WTC11 (cell line): ENCODE measurements at regions not wholly inside any gene's neighbourhood (a gene's known extent, or its start where the extent isn't known, plus 50 kb on each side); places are given as distances from the start of the nearest gene placed in this dataset.

Source experiments
- ATAC-seq: fragments of 200-7000 bp; cut with Tn5 transposase; 2 replicates; pipeline ENCODE4 v1.10.0; 2021; ENCODE audit warnings: mild to moderate bottlenecking, moderate library complexity
- CTCF ChIA-PET: fragments of 300-600 bp; sonication (Branson Sonifier 250); formaldehyde crosslinking; loops from one replicate; lab custom pipeline; 2021; ENCODE audit warnings: antibody characterized with exemption; lab: Charles Lee
- POLR2A ChIA-PET: fragments of 350-600 bp; sonication (Branson Sonifier 250); formaldehyde crosslinking; loops from one replicate; lab custom pipeline; 2021; ENCODE audit warnings: antibody characterized with exemption; lab: Charles Lee
- DNase-seq: peaks from one replicate; pipeline ENCODE4 v3.0.0; 2021; ENCODE audit warnings: low spot score
- H3K27ac Mint-ChIP-seq: 2 replicates; pipeline ENCODE4 v1.8.0; 2021; ENCODE audit warnings: mixed read lengths
- H3K27me3 Mint-ChIP-seq: 2 replicates; pipeline ENCODE4 v1.8.0; 2021; ENCODE audit warnings: low read depth, mild to moderate bottlenecking, moderate library complexity, mixed read lengths
- H3K36me3 Mint-ChIP-seq: 2 replicates; pipeline ENCODE4 v1.8.0; 2021; ENCODE audit warnings: mixed read lengths
- H3K4me1 Mint-ChIP-seq: 2 replicates; pipeline ENCODE4 v1.8.0; 2022; ENCODE audit warnings: mixed read lengths
- H3K4me3 Mint-ChIP-seq: 2 replicates; pipeline ENCODE4 v1.8.0; 2021; ENCODE audit warnings: mild to moderate bottlenecking, moderate library complexity, mixed read lengths
- H3K9me3 Mint-ChIP-seq: 2 replicates; pipeline ENCODE4 v1.8.0; 2021; ENCODE audit warnings: mixed read lengths
- ATF2 ChIP-seq: sonication (generic); formaldehyde crosslinking; IDR thresholded peaks from 2 replicates; pipeline ENCODE4 v1.8.1; 2022; ENCODE audit warnings: low read depth, missing genetic modification reagents, borderline replicate concordance
- ATF3 ChIP-seq: sonication (generic); formaldehyde crosslinking; conservative IDR thresholded peaks from 2 replicates; pipeline ENCODE4 v1.8.1; 2022; ENCODE audit warnings: mild to moderate bottlenecking, missing genetic modification reagents
- ESRRA ChIP-seq: sonication (generic); formaldehyde crosslinking; IDR thresholded peaks from 2 replicates; pipeline ENCODE4 v1.8.1; 2022; ENCODE audit warnings: mild to moderate bottlenecking, missing genetic modification reagents, borderline replicate concordance
- ETV6 ChIP-seq: sonication (generic); formaldehyde crosslinking; IDR thresholded peaks from 2 replicates; pipeline ENCODE4 v1.8.1; 2022; ENCODE audit warnings: mild to moderate bottlenecking, missing genetic modification reagents
- FOXP4 ChIP-seq: sonication (generic); formaldehyde crosslinking; IDR thresholded peaks from 2 replicates; pipeline ENCODE4 v1.8.0; 2022; ENCODE audit warnings: mild to moderate bottlenecking, missing genetic modification reagents
- GABPB1 ChIP-seq: sonication (generic); formaldehyde crosslinking; IDR thresholded peaks from 2 replicates; pipeline ENCODE4 v1.8.1; 2023; ENCODE audit warnings: mild to moderate bottlenecking, missing genetic modification reagents
- GTF2I ChIP-seq: fragments of 250-450 bp; sonication (Bioruptor Pico); conservative IDR thresholded peaks from 2 replicates; pipeline ENCODE4 v1.4.0; 2021; ENCODE audit warnings: mild to moderate bottlenecking
- HMGA2 ChIP-seq: fragments of 250-450 bp; sonication (Bioruptor Pico); IDR thresholded peaks from 2 replicates; pipeline ENCODE4 v1.4.0; 2021; ENCODE audit warnings: mild to moderate bottlenecking, moderate library complexity
- HMGXB4 ChIP-seq: sonication (generic); formaldehyde crosslinking; IDR thresholded peaks from 2 replicates; pipeline ENCODE4 v1.8.1; 2023; ENCODE audit warnings: mild to moderate bottlenecking, moderate library complexity, missing genetic modification reagents
- IRF2 ChIP-seq: sonication (generic); formaldehyde crosslinking; IDR thresholded peaks from 2 replicates; pipeline ENCODE4 v1.8.0; 2022; ENCODE audit warnings: low read depth, missing genetic modification reagents, borderline replicate concordance
- MAX ChIP-seq: sonication (generic); formaldehyde crosslinking; IDR thresholded peaks from 2 replicates; pipeline ENCODE4 v1.8.0; 2022; ENCODE audit warnings: mild to moderate bottlenecking, missing genetic modification reagents
- NR1H2 ChIP-seq: sonication (generic); formaldehyde crosslinking; IDR thresholded peaks from 2 replicates; pipeline ENCODE4 v1.9.0; 2021; ENCODE audit warnings: mild to moderate bottlenecking, moderate library complexity, missing genetic modification reagents
- PRDM15 ChIP-seq: sonication (generic); formaldehyde crosslinking; IDR thresholded peaks from 2 replicates; pipeline ENCODE4 v1.8.0; 2022; ENCODE audit warnings: missing genetic modification reagents
- PREB ChIP-seq: sonication (generic); formaldehyde crosslinking; IDR thresholded peaks from 2 replicates; pipeline ENCODE4 v1.8.1; 2022; ENCODE audit warnings: mild to moderate bottlenecking, missing genetic modification reagents, moderate library complexity, borderline replicate concordance
- PRRX2 ChIP-seq: fragments of 250-450 bp; sonication (Bioruptor Pico); IDR thresholded peaks from 2 replicates; pipeline ENCODE4 v1.8.0; 2021; ENCODE audit warnings: mild to moderate bottlenecking
- STAT6 ChIP-seq: sonication (generic); formaldehyde crosslinking; conservative IDR thresholded peaks from 2 replicates; pipeline ENCODE4 v1.8.1; 2023; ENCODE audit warnings: mild to moderate bottlenecking, low read depth, missing genetic modification reagents, moderate library complexity
- TCF7 ChIP-seq: sonication (generic); formaldehyde crosslinking; IDR thresholded peaks from 2 replicates; pipeline ENCODE4 v1.8.0; 2022; ENCODE audit warnings: mild to moderate bottlenecking, low read depth, missing genetic modification reagents, moderate library complexity
- ZNF232 ChIP-seq: sonication (generic); formaldehyde crosslinking; IDR thresholded peaks from 2 replicates; pipeline ENCODE4 v1.8.0; 2022; ENCODE audit warnings: mild to moderate bottlenecking, missing genetic modification reagents
- ZNF396 ChIP-seq: fragments of 250-450 bp; sonication (Bioruptor Pico); IDR thresholded peaks from 2 replicates; pipeline ENCODE4 v1.8.0; 2021; ENCODE audit warnings: mild to moderate bottlenecking, moderate library complexity, borderline replicate concordance
- ZNF416 ChIP-seq: fragments of 250-450 bp; sonication (Bioruptor Pico); IDR thresholded peaks from 2 replicates; pipeline ENCODE4 v1.9.0; 2021; ENCODE audit warnings: mild to moderate bottlenecking, inconsistent platforms

- TF ChIP-seq STAT6 (CRISPR knock-in tag), result no peak
- TF ChIP-seq GABPB1 (CRISPR knock-in tag), result no peak
- TF ChIP-seq ESRRA, result no peak
- no peak for TF ChIP-seq ETV6 (CRISPR knock-in tag)
- no peak for TF ChIP-seq GTF2I (CRISPR knock-in tag)
- TF ChIP-seq ATF3 (CRISPR knock-in tag), result no peak
These were observed 248.7 kb upstream of the IL12A start (continued) for GRCh38 chr3:159739969-159740368.

- CTCF ChIA-PET, result interaction anchor here (0.7 kb wide), 1 partner anchor 32 kb away, joined by 3 read pairs; no protein-coding TSS in a partner anchor
- DNase-seq (no peak), ATAC-seq (no peak)
- POLR2A ChIA-PET, result interaction anchor here (0.6 to 1.1 kb wide), 3 partner anchors 10 to 659 kb away, joined by 3 to 4 read pairs (median 3); no protein-coding TSS in a partner anchor
- Mint-ChIP-seq H3K9me3 (peaks cover 4% of the 10 kb centered on the region; the same call in 1 of the 2 replicates), H3K4me1 (peaks cover 22% of the 10 kb centered on the region), H3K27me3 (no peaks in the 10 kb centered on the region)
- TF ChIP-seq ZNF416 (CRISPR knock-in tag) (no peak), ZNF232 (CRISPR knock-in tag) (no peak), IRF2 (CRISPR knock-in tag) (no peak), ZNF396 (no peak), NR1H2 (no peak), HMGXB4 (CRISPR knock-in tag) (no peak), PRRX2 (CRISPR knock-in tag) (no peak), TCF7 (CRISPR knock-in tag) (no peak), FOXP4 (no peak), MAX (CRISPR knock-in tag) (no peak), PREB (no peak), HMGA2 (no peak), GTF2I (CRISPR knock-in tag) (no peak), PRDM15 (CRISPR knock-in tag) (no peak), ATF2 (no peak)
- TF ChIP-seq, all 79 proteins: peak for 0
- Mint-ChIP-seq H3K27ac (no peak overlapping the region), H3K36me3 (no peaks in the 10 kb centered on the region), H3K4me3 (no peak overlapping the region)
These were observed 247.4 kb upstream of the IL12A start for GRCh38 chr3:159741281-159741680.
